DND-41 (cell line): ENCODE measurements at regions not wholly inside any gene's neighbourhood (a gene's known extent, or its start where the extent isn't known, plus 50 kb on each side); places are given as distances from the start of the nearest gene placed in this dataset.

Source experiments
- ATAC-seq: fragments of 200-7000 bp; cut with Tn5 transposase; 3 replicates; pipeline ENCODE4 v1.9.1; 2021; ENCODE audit warnings: low read depth; ENCODE audit not compliant: insufficient read depth
- DNase-seq: peaks from one replicate; pipeline ENCODE4 v3.0.0-alpha.2; 2020
- H2AFZ ChIP-seq: 2 replicates; pipeline ENCODE4 v1.6.0; 2012; ENCODE audit warnings: low read depth, low read length
- H3K27ac ChIP-seq: 2 replicates; pipeline ENCODE4 v1.5.1; 2012; ENCODE audit warnings: low read length, inconsistent platforms
- H3K27me3 ChIP-seq: fragments of 200-600 bp; sonication (generic); 2 replicates; pipeline ENCODE4 v1.6.0; 2012; ENCODE audit warnings: low read length, mild to moderate bottlenecking, inconsistent platforms; ENCODE audit not compliant: insufficient read depth, poor library complexity
- H3K36me3 ChIP-seq: 2 replicates; pipeline ENCODE4 v1.5.1; 2012; ENCODE audit warnings: low read length, inconsistent platforms; ENCODE audit not compliant: insufficient read depth
- H3K4me1 ChIP-seq: 2 replicates; pipeline ENCODE4 v1.5.1; 2012; ENCODE audit warnings: mild to moderate bottlenecking, low read length; ENCODE audit not compliant: insufficient read depth
- H3K4me2 ChIP-seq: 2 replicates; pipeline ENCODE4 v1.6.0; 2012; ENCODE audit warnings: mild to moderate bottlenecking, moderate library complexity, low read length, inconsistent platforms; ENCODE audit not compliant: insufficient read depth
- H3K4me3 ChIP-seq, 2 experiments: fragments of 200-600 bp in 1 of 2; shearing (Covaris generic) in 1 of 2; 2 replicates each; pipeline ENCODE4 v1.5.1; 2012 to 2016; ENCODE audit warnings: inconsistent platforms in 2 of 2, low read length in 2 of 2, mild to moderate bottlenecking in 2 of 2, low read depth in 1 of 2, moderate library complexity in 1 of 2
- H3K79me2 ChIP-seq: 2 replicates; pipeline ENCODE4 v1.6.0; 2012; ENCODE audit warnings: low read length, inconsistent platforms; ENCODE audit not compliant: insufficient read depth
- H3K9ac ChIP-seq: 2 replicates; pipeline ENCODE4 v1.6.0; 2012; ENCODE audit warnings: low read depth, mild to moderate bottlenecking, inconsistent platforms, low read length, moderate library complexity
- H3K9me3 ChIP-seq: 2 replicates; pipeline ENCODE4 v1.5.1; 2012; ENCODE audit warnings: low read length, moderate library complexity, mild to moderate bottlenecking, inconsistent platforms; ENCODE audit not compliant: insufficient read depth, severe bottlenecking
- H4K20me1 ChIP-seq: 2 replicates; pipeline ENCODE4 v1.6.0; 2012; ENCODE audit warnings: low read length; ENCODE audit not compliant: insufficient read depth
- CTCF ChIP-seq: IDR thresholded peaks from 2 replicates; pipeline ENCODE4 v1.5.1; 2012; ENCODE audit warnings: borderline replicate concordance, low read length, moderate library complexity, mild to moderate bottlenecking; ENCODE audit not compliant: poor library complexity, severe bottlenecking; ENCODE audit errors: extremely low read depth
- EZH2 ChIP-seq: IDR thresholded peaks from 3 replicates; pipeline ENCODE4 v1.6.1; 2012; ENCODE audit warnings: borderline replicate concordance, low read depth, mild to moderate bottlenecking, moderate library complexity, low read length, inconsistent platforms; ENCODE audit not compliant: severe bottlenecking

GRCh38 chr13:90039516-90039915 is 1308.0 kb upstream of the MIR17HG start:
- ATAC-seq: no peak
- Histone ChIP-seq H3K27me3 (no peaks in the 10 kb centered on the region), H3K36me3 (no peaks in the 10 kb centered on the region), H2AFZ (no peak overlapping the region), H4K20me1 (no peaks in the 10 kb centered on the region), H3K9me3 (no peaks in the 10 kb centered on the region), H3K79me2 (no peaks in the 10 kb centered on the region), H3K4me2 (no peak overlapping the region), H3K27ac (no peak overlapping the region), H3K4me1 (no peaks in the 10 kb centered on the region), H3K9ac (no peak overlapping the region), H3K4me3 (no peak overlapping the region)
- no peak for DNase-seq
- TF ChIP-seq EZH2: no peak
- TF ChIP-seq CTCF: no peak

- Histone ChIP-seq H3K9me3 (peaks cover 15% of the 10 kb centered on the region), H3K79me2 (no peaks in the 10 kb centered on the region), H3K36me3 (no peaks in the 10 kb centered on the region), H2AFZ (no peak overlapping the region), H3K4me2 (no peak overlapping the region), H3K27me3 (no peaks in the 10 kb centered on the region), H4K20me1 (no peaks in the 10 kb centered on the region), H3K4me3 (no peak overlapping the region), H3K4me1 (no peaks in the 10 kb centered on the region), H3K9ac (no peak overlapping the region), H3K27ac (no peak overlapping the region)
- no peak for DNase-seq
- TF ChIP-seq EZH2: no peak
- TF ChIP-seq CTCF: no peak
- ATAC-seq: no peak
Measured at GRCh38 chr13:90047600-90047999, 1299.9 kb upstream of the MIR17HG start.

GRCh38 chr13:90049989-90050671 is 1297.4 kb upstream of the MIR17HG start:
- Histone ChIP-seq H3K4me1 (no peaks in the 10 kb centered on the region), H3K27me3 (no peaks in the 10 kb centered on the region), H3K27ac (no peak overlapping the region), H3K9ac (no peak overlapping the region), H3K4me2 (no peak overlapping the region), H3K9me3 (peaks cover 15% of the 10 kb centered on the region), H3K36me3 (no peaks in the 10 kb centered on the region), H4K20me1 (no peaks in the 10 kb centered on the region), H3K79me2 (no peaks in the 10 kb centered on the region), H3K4me3 (no peak overlapping the region), H2AFZ (no peak overlapping the region)
- TF ChIP-seq CTCF (no peak), EZH2 (no peak)
- DNase-seq (no peak), ATAC-seq (no peak)

GRCh38 chr13:90055121-90055520 is 1292.4 kb upstream of the MIR17HG start:
- H2AFZ ChIP-seq: no peak overlapping the region
- no peak for ATAC-seq
- DNase-seq: no peak

More at GRCh38 chr13:90055121-90055520, 1292.4 kb upstream of the MIR17HG start:
- TF ChIP-seq EZH2 (no peak), CTCF (no peak)
- Histone ChIP-seq H3K4me2 (no peak overlapping the region), H4K20me1 (no peaks in the 10 kb centered on the region), H3K9me3 (no peaks in the 10 kb centered on the region), H3K27me3 (no peaks in the 10 kb centered on the region), H3K79me2 (no peaks in the 10 kb centered on the region), H3K36me3 (no peaks in the 10 kb centered on the region), H3K4me3 (no peak overlapping the region), H3K9ac (no peak overlapping the region), H3K4me1 (no peaks in the 10 kb centered on the region), H3K27ac (no peak overlapping the region)
